ENCODE measurements at regions not wholly inside any gene's neighbourhood (a gene's known extent, or its start where the extent isn't known, plus 50 kb on each side); places are given as distances from the start of the nearest gene placed in this dataset.

DNA sequence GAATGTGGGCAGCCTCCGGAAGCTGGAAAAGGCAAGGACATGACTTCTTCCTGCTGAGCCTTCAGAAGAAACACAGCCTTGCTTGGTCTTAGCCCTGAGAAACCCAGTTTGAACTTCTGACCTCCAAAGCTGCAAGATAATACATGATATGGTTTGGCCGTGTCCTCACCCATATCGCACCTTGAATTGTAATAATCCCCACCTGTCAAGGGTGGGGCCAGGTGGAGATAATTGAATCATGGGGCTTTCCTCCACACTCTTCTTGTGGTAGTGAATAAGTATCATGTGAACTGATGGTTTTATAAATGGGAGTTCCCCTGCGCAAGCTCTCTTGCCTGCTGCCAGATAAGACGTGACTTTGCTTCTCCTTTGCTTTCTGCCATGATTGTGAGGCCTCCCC lies 310.9 kb downstream of the PSAT1 start:
- DNase-seq = no peak

DNA sequence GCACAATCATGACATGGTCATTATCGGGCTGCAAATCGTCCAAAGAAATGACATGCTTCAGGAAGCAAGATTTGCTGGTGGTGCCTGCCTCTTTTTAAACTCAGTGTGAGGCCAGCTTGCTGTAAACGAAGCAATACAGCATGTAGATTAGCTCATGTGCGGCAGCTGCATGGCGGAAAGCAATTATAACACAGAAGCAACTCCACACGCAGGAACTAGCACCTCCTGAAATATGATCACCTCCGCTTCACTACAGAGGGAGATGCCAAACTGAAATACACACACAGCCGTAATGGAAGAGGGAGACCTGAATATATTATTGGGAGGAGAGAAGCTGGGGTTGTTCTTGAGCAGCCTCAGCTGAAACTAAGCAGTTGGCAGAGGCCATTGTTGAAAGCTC lies 312.5 kb downstream of the PSAT1 start:
- no peak for DNase-seq

DNA sequence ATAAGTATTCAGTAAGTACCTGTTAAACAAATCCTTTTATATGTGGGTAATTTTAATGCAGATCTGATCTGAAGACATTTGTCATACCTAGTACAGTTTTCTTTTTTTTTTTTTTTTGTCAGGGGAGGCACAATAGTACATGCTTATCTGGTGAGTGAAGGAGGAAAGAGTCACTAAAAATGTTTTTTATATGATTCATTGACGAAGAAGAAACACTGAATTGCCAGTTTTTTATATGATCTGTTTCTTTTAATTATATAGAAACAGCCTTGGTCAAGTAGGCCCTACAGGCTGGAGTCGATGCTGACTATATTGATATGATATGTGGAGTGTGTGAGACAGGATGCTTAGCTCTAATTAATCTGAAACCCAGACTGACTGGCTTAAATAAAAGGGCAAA lies 315.2 kb downstream of the PSAT1 start:
- no peak for DNase-seq

DNA sequence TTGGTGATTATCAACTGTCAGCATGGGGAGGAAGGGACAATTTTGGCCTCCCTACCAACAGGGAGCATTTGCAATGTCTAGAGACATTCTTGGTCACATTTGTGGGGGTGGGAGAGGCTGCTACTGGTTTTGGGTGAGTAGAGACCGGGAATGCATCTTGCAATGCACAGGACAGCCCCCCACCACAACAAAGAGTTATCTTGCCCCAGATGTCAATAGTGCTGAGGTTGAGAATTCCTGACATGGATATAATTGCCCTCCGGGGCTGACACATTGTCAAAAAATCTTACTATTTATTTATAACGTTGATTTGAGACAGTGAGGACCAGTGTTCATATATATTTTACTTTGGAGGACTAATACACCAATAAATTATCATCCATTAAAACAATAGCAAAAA lies 316.1 kb downstream of the PSAT1 start:
- no peak for DNase-seq

DNA sequence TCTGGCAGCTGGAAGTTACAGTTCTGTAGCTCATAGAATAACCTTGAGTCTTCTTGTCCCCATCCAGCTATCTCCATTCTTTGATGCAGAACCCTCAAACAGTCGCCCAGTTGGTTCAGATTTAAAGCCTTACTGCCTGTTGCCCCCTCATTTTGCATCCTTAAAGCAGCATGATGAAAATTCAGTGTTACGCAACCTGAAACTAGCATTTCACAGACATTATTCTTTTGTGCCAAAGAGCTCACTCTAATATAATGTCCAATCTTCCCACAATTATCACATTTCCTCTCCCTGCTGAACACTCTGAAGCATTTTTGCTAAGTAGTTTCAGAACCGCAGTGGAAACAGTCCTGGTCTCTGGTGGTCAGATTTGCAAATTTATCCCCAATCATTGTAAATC lies 318.0 kb downstream of the PSAT1 start:
- no peak for DNase-seq

DNA sequence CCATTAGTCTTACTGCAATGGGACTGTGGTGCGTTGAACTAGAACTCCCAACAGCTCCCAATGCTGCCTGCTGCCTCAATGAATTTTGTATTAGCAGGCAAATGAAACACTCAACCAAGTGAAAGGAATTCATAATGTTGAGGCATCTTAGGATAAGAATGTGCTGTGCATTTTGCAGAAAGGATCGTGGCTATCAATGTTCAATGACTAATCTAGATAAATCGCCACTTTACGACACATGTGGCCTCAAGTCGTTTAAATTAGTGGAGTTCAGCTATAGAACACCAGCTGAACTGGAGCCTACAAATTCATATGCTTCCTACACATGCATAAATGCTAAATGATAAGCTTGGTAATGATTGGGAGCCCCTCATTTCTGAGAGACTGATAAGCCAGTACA lies 318.4 kb downstream of the PSAT1 start:
- DNase-seq = no peak

DNA sequence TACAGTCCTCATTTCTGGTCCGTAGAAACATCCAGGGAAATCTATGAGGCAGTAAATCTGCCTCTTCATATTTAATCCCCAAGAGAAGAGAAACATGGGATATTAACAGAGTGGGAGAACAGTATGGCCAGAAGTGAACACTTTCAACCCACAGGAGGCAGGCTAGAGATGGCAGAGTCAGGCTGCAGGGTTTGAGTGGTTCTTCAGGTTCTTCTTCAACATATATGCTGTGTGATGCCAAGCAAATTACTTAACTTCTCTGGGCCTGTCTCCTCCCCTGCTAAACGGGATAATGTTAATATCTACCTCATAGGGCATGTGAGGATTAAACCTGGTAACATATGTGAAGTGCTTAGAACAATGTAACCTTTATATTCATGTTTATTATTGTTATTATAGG lies 321.8 kb downstream of the PSAT1 start:
- no peak for DNase-seq

DNA sequence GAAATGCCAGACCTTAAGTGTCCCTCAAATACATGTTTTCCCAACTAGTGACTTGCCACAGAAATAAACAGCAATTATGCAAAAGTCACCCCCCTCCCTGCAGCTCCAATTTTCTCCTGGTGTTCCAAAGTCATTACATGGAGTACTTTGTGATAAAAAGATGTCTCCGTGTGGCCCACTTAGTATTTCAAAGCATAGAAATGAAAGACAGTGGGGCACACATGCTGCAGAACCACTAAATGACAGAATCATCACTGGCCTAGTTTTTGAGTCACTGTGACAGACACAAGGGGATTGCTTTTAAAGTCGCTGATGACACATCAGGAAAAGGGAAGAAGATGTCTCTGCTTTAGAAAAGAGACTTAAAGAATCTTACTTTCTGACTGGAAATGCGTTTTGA lies 323.4 kb downstream of the PSAT1 start:
- DNase-seq = no peak

DNA sequence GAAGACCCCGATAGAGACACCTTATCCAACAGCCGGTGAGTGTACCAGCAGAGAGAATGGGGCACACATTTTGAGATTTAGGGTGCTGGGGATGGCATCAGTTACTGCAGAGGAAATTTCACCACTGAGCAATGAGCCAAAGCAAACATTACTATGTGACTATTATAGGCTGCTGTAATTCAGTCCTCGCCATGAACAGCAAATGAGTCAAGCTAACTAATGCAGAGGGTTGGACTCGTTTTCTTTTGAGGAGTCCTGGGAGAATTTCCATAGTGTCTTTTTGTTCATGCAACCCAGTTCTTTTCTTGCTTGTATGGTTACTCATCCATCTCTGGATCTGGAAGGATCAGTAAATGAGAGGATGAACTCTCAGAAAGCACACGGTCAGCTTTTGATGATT lies 323.8 kb downstream of the PSAT1 start:
- DNase-seq = no peak

DNA sequence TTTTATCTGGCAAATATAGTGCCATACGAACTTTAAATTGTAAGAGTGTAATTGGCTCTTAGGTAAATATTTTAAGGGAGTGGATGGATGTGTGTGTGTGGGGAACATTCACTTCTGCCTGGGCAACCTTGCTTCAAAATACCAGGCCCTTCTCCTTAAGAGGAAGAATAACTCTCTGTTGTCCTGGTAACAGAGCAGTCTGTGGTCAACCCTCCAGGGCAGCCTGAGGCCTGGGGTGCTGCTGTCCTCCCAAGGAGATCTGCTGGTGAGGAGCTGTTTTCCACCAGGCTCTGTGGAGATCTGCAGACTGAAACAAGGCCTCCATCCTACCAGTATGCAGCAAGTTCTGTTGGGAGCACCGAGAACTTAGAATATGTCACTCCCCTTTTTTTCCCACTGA lies 325.2 kb downstream of the PSAT1 start:
- no peak for DNase-seq

DNA sequence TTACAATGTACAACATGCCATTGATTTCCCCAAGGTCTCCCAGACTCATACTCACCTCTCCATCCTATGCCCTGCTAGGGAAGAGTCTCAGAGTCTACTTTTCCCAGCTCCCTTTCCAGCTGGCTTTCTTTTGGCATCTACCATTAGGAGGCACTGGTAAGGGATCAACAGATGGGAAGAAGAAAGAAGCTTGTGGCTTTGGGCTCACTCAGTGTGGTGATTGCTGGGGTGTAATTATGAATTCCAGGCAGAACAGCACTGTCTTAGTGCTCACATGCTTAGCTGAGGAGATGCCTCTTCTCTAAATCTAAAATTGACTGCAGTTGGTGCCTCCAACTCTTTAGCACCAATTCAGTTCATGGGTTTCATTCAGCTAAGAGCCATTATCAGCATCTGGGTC lies 330.0 kb downstream of the PSAT1 start:
- no peak for DNase-seq

DNA sequence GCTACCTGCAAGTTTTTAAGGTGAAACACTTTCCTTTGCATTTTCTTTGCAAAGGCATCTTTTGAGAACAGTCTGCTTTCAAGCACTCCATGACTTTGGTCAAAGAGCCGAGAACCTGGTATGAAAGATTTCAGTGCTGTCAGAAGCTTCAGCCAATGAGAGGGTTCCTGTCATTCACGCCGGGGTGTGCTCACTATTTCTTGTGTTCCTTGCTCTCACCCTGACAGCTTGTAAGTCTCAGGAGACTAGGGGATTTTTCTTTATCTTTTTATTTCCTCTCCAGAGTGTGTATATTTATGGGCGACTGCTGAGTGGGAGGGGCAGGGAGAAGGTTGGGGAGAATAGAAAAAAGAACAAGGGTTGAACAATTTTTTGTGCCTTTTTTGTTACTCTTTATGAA lies 334.0 kb downstream of the PSAT1 start:
- no peak for DNase-seq

DNA sequence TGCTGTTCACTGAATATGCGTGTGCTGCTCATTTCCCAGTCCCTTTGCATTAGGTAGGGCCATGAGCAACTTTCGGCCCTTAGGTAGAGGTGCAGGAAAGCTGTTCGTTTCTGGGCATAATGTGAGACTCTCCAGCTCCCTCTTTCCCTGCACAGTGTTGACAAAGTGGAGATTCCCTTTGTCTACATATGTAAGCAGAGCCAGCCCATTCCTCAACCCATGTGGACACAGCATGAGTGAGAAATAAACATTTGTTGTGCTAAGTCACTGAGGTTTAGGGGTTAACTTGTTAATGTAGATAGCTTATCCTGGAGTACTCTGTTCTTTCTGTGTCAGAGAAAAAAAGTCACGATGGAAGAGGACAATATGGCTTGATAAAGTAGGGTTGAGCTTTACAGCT lies 343.8 kb downstream of the PSAT1 start:
- no peak for DNase-seq

DNA sequence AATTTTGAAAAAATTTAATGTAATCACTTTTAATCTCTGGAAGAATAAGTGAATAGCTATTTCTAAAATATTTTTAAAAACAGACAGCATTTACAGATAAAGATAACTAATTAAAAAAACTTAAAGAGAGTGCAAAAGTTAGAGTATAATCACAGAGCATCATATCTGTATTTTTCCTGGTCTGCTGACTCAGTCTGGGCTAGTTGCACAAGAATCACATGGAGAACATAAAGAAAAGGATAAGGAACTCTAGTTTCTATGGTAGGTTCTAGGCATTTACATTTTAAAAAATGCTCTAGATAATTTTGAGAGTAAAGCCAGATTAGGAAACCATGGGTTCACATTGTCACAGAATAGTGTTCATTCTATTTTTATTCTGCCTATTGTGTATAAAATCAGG lies 347.4 kb downstream of the PSAT1 start:
- no peak for DNase-seq

DNA sequence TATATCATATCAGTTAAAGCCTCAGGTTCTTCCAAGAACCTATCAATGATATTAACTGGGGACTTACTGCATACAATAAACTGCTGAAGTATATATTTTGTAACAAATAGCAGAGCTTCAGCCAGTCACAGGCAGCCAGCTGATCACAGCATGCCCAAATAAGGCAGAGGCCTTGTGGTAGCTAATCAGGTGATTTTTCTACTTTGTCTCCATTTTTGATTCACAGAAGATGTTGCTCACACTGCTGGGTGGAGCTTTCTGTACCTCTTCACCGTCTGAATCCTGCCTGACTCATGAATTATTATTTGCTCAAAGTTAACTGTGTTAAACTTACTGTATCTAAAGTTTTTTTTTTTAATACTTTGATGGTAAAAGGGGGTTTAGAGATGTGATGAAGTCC lies 357.4 kb downstream of the PSAT1 start:
- DNase-seq = no peak

DNA sequence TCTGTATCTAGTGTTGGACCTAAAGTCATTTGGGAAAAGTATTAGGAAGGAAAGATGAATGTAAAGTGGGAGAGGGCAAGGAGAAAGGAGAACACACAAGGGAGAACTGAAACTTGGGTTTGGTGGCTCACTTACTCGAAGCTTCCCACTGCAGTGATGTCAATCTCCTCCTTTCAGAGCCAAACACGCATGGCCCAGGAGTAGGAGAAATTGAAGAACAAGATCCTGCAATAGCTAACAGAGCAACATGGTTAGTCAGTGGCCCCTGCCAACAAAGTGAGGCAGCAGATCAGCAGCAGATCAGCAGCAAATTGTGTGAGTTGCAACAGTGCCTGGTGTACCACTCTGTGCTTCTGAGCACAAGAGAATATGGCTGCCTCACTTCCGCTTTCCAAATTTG lies 366.4 kb downstream of the PSAT1 start:
- no peak for DNase-seq

DNA sequence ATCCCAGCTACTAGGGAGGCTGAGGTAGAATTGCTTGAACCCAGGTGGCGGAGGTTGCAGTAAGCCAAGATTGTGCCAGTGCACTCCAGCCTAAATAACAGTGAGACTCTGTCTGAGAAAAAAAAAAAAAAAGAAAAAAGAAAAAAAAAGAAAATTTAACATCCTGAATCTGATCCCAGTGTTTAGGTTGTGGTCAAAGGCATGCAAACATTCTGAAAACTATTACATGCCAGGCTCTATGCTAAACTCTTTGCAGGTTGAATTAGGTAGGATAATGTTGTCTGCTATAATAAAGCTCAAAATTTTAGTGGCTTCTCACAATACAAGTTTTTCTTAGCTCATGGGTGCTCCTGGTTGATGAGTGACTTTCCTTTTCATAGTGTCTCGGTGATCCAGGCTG lies 367.4 kb downstream of the PSAT1 start:
- no peak for DNase-seq

DNA sequence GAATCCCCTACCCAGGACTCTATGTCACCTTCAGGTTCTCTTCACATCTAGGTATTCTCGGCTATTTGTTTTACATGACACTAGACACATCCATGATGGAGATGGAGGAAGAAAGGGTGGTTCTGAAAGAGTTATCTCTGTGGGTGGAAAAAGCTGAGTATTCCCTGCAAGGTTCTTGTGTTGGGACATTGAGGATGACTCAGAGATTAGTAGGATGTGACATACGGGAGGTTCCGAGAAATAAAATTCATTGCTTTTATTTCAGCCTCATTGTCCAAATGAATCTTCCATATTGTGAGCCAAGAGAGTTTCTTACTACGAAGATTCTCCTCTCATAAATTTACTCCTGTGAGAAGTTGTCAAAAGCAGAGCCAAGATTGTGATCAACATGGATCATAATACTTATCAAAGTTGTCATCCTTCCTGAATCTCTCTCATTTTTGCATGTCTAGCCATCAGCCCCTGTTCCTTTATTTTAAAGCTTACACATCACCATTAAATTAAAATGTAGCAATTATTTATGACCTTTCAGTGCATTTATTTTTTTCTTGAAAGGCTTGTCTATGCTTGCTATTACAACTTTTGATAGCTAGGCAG lies 370.0 kb downstream of the PSAT1 start:
- DNase-seq = no peak

DNA sequence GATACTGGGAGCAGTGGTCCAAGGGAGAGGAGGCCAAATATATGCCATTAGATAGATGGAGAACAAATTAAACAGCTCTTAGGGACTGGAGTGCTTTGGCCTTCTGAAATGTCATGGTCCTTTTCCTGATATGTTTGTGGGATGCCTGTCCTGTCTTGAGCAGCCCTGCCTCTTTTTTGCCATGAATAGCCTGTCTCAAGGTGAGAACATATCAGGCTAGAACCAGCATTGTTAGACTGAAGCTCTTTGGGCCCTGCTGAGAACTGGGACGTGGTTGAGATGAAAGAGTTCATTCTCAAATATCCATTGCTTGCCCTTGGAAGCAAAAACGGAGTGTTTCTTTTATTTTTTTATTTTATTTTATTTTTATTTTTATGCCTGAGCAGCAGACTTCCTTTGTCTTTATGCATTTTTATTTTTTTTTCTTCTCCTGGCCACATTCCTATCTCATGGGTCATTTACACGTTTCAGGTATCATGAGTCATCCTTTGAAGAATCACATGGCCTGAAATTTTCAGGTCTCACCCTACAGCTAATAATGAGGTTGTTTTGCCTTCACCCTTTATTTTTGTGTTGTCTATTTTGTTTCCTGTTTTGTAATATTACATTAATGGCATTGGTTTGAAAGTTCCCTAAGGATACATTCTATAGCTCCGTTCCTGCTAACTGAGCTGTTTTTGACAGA lies 371.4 kb downstream of the PSAT1 start:
- no peak for DNase-seq

DNA sequence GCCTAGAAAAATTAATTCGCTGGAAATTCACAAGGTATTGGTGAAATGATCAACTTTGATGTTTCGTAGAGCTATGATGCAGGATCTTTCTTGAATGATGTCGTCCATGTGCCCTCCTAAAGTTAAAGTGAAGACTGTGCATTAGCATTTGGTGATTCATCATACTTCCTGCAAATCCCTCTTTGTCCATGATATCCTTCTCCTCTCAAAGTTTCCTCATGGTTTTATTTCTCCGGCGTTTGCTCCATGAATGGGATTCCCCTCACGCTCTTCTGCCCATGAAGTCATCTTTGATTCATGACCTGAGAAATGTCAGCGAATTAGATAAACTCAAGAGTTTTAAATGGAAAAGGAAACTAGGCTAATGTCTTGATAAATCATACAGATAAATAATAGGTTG lies 372.7 kb downstream of the PSAT1 start:
- no peak for DNase-seq

DNA sequence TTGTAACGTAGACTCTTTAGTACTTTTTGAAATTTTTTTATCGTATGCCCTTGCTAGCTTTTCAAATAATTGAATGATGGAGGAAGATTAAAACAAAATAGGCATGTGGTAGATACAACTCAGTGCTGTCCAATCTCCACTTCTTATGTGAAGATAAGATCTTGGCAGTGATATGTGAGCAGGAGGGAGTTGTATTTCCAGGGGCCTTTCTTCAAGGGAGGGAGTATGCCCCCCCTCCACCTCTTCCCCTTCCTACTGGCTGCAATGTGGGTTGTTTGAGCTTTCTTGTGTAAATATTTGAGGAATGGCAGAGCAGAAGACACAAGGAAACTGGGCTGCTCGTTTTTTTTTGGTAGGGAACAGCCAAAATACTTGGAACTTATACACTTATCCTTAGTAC lies 374.9 kb downstream of the PSAT1 start:
- no peak for DNase-seq

DNA sequence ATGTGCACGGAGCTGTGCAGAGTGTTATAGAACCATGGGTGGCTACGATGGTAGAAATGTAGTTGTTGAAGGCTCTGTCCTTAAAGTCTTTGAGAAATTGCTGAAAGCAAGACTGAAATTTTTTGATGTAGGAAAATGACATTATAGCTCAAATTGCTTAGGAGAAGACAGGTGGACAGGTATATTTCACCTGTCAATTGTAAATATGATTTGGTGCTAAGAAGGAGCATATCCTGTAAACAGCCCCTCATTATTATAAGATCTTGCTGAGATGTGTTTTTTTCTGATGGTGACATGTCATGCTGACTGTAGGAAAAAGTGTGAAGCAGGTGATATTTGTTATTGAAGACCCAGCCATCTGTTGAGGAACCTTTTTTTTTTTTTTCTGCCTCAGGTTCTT lies 377.9 kb downstream of the PSAT1 start:
- DNase-seq = no peak

DNA sequence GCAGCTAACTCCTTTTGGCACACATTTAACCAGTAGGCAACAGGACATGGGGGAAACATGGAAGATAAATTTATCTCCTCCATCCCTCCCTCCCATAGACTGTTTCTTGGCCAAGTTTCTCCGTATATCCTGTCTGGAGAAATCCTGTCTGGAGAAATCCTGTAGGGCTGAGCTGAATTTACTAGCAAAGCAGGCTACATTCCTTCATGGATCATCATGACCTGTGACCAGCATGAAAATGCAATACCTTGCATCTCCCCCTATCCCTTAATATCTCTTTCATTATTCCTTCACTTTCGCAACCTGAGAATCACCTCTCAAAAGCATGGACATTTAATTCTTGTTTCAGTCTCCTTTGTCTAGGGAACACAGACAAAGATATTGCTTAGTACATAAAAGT lies 379.1 kb downstream of the PSAT1 start:
- no peak for DNase-seq

DNA sequence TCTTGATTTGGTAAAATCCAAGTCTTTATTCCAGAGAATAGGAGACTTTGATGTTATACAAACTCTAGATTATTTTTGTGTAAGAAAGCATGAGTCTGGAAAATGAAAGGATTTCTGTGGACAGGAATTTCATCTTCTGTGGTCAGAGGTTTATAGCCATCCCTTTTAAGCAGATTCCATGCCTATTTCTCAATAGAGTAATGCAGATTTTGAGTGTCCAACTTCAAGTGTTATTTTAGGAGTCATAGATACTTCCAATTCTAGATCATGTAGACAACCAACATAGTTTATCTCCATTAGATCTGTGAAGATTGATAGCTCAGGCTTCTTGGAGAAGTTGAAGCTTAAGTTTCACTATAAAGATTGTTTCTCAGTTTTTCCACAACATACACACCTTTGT lies 379.7 kb downstream of the PSAT1 start:
- DNase-seq = no peak

DNA sequence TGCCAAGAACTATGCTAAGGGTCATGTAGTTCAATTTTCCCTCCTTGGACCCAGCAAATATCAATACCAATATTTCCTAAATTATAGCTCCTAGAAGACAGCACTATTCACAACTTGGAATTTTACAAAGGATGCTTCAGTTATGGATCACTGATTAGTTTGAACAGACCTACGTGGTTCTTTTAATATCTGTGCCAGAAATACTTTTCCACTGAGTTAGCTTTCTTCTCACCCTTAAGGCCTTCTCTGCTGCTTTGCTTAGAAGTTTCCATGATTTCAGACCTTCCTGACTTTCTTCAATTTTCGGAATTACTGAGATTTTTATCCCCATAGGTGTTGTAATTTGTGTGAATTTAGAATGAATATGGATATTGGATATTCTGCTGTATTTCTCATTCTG lies 380.4 kb downstream of the PSAT1 start:
- DNase-seq = no peak

DNA sequence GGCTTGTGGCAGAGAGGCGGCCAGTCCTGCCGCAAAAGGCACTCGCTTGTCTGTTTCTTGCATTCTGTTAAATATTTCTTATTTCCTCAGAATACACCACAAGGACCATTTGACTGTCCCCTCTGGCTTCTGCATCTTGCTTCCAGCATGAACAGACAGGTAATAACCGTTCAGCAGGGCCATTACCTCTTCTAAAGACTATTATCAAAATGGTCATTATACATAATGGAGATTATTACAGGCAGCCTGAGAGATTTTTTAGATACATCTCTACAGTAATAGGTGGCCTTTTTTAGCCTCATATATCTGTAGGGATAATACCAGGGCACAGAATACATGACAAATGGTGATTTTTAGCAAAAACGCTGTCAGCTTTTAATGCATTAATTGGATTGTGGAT lies 382.0 kb downstream of the PSAT1 start:
- DNase-seq = no peak
